ENCODE measurements at regions not wholly inside any gene's neighbourhood (a gene's known extent, or its start where the extent isn't known, plus 50 kb on each side); places are given as distances from the start of the nearest gene placed in this dataset.
A peak's percentile ranks its signal among the peaks of the same experiment; 100 is the strongest.
"Not testable (repeated sequence)": the region's sequence is repeated elsewhere in the genome, so short reads cannot be mapped to it uniquely, and the experiment has no call there.

DNA sequence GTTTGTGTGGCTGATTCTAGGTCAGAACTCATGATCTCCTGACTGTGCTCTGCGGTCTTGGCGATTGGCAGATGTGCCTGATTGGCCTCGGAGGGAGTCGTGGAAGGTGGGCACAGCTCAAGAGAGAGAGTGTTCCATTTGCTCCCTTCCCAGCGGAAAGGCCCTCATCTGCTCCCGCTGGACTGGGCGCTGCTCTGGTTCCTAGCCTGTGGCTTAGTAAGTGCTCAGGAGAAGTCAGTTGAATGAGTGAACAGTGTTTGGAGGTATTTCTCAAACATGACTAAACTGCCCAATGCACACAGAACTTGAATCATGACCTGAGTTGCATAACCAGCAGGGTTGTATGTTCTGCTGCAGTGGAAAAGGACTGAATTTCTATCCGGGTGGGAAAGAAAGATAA lies 120.2 kb upstream of the PITX1 start:
- no peak for DNase-seq

DNA sequence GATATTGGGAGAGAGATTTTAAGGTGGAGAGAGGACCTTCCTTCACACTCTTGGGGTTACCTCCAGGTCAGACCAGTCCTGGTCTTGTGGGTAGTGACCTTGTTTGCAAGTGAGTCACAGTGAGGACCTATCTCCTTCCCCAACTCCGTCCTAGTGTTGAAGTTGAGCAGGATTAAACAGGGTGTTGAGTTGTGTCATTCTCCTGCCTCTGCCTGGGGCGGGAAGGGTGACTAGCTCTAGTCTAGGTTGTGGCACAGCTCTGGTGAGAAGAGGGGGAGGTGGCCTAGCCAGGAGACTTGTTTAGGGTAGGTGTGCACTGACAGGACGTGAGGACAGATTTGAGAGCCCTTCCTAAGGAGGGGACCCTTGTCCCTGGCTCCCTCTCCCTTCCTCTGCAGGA lies 119.6 kb upstream of the PITX1 start:
- no peak for DNase-seq

DNA sequence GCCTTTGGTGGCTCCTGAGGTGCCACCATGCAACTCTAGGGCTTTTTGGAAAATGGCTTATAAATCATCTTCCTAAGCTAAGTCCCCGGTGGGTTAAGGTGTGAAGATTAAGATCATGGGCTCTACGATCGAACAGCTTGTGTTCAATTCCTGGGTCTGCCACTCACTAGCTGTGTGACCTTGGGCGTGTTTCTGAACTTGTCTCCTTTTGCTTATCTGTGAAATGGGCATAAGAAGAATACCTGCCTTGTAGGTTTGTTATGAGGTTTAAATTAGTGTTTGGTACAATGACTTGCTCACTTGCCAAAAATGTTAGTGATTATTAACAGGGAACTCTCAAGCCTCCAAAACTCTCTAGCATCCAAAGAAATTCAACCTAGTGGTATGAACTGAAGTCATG lies 119.2 kb upstream of the PITX1 start:
- DNase-seq = no peak

DNA sequence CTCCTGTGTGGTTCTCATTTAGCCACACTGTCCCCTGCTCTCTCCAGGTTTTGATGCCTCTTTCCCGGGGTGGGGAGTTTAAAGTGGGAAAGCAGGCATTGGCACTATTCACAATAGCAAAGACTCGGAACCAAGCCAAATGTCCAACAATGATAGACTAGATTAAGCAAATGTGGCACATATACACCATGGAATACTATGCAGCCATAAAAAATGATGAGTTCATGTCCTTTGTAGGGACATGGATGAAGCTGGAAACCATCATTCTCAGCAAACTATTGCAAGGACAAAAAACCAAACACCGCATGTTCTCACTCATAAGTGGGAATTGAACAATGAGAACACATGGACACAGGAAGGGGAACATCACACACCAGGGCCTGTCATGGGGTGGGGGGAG lies 117.6 kb upstream of the PITX1 start:
- not testable (repeated sequence) for DNase-seq

DNA sequence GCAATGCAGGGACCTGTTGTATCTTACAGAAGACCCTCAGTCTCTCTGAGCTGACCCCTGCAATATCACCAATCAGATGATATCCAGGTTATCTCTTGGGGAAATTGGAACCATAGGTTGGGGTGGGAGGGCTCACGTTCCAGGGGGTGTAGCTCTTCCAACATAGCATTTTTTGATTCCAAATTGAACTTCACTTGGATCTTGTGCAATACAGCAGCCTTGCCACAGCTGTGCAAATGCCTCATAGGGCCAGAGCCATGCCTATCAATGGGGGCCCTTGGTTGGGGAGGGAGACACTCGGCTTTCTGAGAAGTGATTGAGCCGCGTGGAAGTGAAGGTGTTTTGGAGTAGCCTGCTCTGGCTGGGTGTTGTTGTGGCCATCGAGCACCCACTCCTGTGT lies 117.2 kb upstream of the PITX1 start:
- no peak for DNase-seq

DNA sequence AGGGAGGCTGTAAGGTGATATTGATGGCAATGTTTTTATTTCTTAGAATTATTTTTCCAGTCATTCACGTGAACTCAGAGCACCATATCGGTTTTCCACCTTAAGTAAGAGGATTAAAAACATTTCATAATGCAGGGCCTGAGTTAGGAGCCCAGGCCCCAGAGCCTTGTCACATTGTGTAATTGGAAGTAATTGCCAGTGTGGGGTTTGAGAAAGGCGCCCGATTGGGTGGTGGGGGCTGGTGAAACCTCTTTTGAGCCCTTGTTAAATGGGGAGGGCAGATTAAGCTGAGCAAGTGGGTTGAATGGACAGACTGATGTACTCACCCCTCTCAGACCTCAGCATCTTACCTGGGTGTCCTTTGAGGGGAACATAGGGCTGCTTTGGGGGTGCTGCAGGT lies 116.7 kb upstream of the PITX1 start:
- DNase-seq = no peak

DNA sequence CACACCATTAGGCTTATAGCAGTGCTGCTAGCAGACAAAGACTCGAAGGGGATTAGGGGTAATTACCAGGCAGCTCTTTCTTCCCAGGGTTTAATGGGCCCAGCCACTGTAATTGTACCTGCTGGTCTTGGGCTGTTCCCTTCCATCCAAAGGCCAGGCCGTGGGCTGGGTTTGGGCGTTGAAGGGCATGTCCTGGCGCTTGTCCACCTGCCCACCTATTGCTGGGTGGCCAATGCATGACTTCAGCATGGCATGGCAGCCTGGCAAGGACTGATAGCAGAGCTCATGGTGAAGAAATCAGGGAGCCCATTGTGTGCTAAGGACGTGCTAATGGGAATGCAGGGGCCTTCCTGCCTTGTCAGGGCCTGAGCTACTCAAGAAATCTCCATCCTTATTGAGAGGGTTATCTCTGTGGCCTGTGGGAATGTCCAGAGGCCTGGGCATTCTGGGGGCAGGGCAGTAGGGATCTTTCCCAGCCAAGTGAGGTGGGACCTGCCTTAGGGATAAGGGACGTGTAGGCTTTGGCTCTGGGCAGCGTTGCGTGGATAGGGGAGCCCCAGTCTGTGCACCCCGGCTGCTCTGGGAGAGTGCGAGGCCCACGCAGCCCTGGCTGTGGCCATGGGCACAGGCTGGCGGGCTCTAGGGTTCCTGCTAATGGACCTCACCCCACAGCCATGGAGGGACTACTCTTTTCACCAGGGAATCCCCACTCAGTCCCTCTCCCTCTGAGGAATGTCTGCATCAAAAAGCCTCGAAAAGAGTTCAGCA lies 116.1 kb upstream of the PITX1 start:
- DNase-seq = no peak

DNA sequence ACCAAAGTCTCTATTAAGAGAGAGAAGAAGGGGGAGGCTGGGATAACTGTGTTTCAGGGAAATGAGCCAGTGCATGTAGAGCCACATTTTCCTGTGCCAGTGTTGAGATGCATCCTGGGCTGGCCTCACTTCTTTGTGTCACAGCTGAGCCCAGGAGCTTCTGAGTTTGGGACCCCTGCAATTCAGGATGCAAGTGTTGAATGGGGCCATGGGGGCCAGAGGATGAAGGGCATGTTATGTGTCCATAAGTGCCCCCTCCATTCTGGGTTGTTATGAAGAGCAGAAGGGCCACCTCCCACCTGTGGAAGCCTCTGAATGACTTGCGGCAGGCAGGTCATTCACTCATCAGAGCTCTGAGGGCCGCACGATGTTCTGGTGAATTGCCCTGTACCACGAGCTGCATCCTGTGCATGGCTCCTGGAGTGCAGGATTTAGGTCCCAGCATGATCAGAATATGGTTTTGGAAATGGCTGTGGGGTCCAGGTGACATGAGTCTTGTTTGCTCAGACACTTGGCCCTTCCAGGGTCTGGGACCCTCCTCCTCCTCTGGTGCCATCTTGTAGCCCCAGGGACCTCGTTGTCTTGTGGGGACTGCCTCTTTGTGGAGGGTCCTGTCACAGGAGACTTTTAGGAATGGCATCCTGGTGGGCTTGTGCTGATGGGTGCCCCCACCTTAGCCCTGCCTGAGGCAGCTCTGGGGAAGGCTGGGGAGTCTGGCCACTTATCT lies 115.4 kb upstream of the PITX1 start:
- DNase-seq = no peak

DNA sequence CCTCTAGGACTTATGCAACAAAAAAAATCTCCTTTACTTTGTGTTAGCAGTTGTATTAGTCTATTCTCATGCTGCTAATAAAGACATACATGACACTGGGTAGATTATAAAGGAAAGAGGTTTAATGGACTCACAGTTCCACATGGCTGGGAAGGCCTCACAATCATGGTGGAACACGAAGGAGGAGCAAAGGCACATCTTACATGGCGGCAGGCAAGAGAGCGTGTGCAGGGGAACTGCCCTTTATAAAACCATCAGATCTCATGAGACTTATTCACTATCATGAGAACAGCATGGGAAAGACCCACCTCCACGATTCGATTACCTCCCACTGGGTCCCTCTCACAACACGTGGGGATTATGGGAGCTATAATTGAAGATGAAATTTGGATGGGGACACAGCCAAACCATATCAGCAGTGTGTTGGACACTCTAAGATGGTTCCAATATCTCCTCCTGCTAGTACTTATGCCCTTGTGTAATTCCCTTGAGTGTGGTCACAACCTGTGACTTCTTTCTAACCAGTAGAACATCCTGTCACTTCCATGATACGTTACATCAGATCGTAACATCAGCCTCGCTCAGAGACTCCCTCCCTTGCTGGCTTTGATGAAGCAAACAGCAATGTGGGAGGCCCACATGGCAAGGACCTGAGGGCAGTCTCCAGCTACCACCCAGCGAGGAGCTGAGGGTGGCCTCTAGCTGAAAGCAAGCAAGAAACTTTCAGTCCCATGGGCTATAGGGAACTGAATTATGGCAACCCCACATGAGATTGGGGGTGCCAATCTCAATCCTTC lies 113.5 kb upstream of the PITX1 start:
- no peak for DNase-seq

DNA sequence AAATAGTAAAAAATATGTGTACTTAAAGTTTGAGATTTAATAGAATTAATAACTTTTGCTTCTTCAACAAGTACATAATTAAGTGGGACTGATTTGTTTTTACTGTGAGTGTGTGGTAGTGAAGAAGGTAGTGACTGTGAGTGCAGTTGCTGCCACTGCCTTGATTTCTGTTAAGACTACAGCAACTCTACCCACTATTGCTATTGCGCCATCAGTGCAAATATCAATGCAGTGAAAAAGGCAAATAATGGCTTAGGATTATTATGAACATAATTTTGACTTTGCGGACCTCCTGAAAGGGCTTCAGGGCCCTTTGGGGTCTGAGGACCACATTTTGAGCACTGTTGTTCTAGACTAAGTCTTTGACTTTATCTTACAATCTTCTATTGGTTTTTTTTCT lies 112.0 kb upstream of the PITX1 start:
- DNase-seq = no peak

DNA sequence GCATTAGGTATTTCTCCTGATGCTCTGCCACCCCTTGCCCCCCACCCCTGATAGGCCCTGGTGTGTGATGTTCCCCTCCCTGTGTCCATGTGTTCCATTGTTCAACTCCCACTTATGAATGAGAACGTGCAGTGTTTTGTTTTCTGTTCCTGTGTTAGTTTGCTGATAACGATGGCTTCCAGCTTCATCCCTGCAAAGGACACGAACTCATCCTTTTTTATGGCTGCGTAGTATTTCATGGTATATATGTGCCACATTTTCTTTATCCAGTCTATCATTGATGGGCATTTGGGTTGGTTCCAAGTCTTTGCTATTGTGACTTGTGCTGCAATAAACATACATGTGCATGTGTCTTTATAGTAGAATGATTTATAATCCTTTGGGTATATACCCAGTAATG lies 109.7 kb upstream of the PITX1 start:
- DNase-seq = not testable (repeated sequence)

DNA sequence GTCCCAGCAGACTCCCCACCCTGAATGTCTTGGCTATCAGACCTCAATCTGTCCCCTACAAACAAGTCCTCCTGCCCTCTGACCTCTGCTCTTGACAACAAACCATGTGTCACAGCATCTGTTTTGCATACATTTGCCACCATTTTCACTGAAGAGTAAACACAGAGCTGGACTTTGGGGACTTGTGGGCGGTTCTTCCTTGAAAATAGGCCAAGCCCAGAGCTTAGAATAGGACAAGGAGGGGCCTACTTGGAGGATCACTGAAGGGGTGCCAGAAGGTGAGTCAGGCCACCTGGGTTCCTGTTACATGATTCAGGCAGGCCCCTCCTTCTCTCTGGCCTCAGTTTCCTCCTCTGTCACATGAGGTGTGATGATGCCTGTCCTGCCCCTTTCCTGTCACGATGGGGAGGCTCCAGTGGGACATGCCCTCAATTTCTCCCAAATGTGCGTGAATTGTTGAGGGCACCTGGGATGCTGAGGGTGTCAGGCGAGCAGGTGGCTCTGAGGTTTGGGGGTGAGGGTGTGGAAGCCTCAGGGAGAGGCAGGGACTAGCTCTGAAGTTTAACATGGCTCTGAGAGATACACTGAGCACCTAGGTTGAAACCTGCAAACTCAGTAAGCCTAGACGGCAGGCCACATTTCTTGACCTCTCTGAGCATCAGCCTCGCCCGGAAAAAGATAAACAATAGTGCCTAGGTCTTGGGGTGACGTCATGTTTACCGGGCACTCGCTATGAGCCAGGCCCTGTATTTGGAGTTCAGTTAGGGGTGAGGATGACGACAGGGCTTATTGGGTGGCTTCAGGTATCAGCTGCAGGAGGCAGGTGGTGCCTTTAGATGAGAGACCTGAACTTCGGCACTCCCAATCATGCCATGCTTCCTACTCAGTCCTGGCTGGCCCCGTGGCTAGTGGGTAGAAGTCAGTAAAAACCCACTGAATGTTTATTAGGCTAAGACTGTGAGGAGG lies 107.6 kb upstream of the PITX1 start:
- DNase-seq = no peak

DNA sequence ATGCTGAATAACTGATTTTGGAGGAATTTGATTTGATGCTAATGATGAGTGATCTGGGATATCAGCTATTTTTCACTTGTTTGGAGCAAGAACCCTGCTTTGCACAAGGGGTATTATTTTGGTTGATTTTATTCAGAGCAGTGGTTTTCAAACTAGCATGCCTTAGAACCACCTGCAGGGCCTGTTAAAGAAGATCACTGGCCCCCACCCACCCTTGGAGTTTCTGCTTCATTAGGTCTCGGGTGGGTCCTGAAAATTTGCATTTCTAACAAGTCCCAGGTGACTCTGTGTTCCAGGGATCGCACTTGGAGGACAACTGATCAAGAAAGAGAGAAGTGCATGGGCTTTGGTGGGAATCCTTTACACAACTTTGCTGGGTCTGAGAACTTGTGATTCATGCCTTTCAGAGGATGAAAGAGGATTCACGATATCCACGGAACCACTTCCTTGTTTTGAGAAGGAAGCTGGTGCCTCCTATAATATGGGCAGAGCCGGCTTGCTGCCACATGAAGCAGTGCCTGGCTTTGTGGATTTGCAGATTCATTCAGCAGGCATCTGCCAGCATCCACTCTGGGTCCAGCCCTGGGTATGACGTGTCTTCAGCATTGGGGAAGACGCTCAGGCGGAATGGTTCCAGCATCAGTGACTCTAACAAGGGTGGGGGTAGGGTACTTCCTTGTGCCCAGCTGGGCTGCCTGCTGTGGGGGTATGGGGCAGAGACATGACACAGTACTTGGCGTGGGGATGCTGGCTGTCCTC lies 106.6 kb upstream of the PITX1 start:
- peak; percentile 5 for DNase-seq

DNA sequence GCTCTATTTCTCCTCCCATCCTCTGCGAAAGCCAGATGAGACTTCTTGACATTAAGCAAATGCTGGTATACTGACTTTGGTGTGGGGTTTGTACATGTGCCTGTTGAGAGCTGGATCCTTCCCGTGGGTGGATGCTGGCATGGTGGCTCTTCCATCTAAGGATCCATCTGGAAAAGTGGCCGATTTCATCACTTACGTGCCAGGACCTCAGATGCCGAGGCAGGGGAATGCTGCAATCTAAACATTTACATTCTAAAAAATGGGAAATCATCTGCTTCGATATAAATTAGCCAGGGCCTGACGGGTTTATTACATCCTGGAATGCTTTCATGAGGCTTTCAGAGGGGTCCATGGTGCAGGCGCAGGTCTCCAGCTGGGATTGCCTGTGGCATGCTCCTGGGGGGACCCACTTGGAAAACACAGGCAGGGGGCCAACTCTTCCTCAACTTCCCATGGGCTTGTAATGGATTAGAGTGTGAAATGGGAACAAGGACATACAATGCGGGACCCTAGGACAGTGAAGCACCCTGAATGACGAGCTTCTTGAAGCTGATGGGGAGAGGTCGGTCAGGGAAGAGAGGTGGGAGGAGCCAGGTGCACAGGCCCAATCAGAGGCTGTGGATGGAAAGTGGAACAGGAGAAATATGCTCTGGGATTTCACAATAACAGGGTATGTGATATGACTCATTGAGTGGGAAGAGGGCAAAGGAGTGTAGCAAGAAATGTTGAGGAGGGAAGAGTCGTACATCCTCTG lies 105.5 kb upstream of the PITX1 start:
- no peak for DNase-seq

DNA sequence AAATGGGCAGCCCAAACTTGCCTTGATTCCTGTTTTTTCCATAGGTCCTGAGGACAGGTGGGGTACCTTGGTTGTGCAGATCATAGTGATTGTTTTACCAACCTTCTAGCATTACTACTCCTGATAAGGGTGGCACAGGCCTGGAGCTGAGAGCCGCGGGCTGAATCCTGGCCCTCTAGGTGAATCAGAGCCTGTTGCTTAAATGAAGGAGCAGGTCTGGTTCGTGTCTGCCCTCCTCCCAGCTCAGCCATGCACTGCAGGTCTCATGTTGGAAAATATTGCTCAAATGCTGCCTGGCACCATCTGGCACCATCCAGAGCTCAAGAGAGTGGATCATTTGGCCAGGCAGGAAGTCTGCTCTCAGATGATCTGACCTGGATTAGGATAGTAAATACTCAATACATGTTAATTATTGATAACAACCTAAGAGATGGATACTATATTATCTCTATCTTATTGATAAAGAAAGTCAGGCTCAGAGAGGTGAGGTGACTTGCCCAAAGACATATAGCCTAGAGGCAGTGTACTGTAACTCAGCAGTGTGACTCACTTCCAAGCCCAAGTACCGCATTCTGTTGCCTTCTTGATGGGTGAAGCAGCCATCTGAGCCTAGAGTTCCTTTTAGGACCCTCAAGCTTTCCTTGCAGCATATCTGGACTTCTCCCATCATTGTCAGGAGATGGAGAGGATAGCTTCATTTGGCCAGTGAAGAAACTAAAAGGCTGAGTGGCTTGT lies 104.3 kb upstream of the PITX1 start:
- no peak for DNase-seq

DNA sequence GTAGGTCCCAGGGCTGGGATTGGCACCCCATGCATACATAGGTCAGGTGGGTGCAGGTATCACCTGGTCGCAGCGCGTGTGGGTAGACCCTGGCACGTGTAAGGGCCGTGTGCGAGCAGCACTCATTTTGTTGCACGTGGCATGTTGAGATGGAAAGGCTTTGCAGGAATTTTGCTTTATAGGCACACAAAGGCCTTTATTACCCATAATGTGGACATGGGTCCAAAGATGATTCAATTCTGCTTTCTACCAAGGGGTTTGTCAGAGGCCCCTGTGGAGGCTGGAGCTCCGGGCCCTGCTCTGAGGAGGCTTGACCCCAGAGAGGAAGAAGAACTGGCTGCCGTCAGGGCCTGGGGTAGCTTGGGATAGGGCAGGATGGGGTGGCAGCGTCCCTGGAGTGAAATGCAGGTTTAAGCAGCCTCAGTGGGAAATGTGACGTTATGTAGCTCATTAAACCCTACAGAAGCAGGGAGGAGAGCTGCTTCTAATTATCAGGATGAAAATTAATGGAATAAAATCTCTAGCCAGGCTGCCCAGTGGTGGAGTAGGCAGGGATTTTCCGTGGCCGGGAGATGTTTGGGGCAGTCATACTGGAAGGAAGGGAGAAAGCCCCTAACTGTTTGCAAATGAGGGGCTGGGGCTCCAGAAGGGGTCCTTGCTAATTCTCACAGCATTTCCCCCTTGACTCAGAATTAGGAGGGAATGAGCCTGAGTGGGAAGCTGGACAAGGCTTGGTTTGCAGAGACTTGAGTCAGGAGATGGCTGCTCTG lies 103.3 kb upstream of the PITX1 start:
- DNase-seq = no peak

DNA sequence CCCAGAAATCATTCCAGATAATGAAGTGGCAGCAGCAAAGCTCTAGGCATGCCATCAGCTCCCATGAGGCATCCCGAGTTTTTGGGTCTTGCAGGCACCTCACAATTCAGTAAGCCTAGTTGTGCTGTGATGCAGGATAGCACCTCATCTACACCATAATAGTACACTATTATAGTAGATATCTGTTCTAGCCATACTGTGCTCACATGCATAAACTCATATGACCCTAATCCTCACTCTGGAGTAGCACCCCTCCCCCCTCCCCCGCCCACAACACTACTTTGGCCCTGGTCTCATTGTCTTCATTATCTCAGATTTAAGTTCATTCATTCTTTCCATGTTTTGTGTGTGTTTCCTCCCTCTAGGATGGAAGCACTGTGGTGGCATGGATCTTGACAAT lies 102.5 kb upstream of the PITX1 start:
- no peak for DNase-seq

DNA sequence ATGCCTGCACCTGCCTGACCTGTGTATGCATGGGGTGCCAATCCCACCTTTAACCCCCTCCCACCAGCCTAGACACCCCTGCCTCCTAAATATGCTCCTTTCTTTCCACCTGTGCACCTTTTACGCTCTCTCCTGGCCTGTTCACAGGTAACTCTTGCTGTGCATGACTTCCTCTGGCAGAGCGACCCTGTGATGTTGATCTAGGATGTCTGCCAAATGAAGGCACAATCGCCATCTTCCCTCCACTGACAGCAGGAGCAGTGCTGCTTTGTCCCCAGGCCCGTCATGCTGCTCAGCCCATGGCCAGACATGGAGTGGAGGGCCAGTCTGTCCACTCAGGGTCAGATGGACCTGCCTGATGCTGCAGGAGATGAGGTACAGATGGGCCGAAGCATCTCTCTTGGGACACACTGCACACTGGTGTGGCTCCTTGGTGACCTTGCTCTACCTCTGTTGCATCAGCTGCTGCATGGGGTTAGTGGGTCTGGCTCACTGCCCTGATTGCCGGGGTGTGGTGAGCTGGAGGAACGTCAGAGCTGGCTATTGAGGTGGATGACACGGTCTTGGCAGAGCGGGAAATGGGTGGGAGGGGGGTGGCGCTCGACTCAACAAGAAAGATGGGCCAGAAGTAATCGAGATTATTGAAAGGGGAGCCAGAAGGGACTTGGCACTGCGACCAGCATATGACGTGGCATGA lies 101.7 kb upstream of the PITX1 start:
- DNase-seq = no peak

Measured in midbrain (tissue), 1 donor.